SK-N-SH (cell line): ENCODE measurements at regions not wholly inside any gene's neighbourhood (a gene's known extent, or its start where the extent isn't known, plus 50 kb on each side); places are given as distances from the start of the nearest gene placed in this dataset.

Source experiments
- CTCF ChIP-seq: fragments of 200-600 bp; sonication (generic); IDR thresholded peaks from 2 replicates; pipeline ENCODE4 v1.6.1; 2017; ENCODE audit warnings: antibody characterized with exemption, mild to moderate bottlenecking, moderate library complexity
- FOXM1 ChIP-seq: IDR thresholded peaks from 2 replicates; pipeline ENCODE4 v1.4.0; 2012; ENCODE audit warnings: low read depth, mild to moderate bottlenecking
- MXI1 ChIP-seq: IDR thresholded peaks from 2 replicates; pipeline ENCODE4 v1.6.1; 2012; ENCODE audit warnings: mild to moderate bottlenecking, low read depth, low read length, improper control_type of control experiment
- PBX3 ChIP-seq: IDR thresholded peaks from 2 replicates; pipeline ENCODE4; 2012
- POLR2AphosphoS5 ChIP-seq: IDR thresholded peaks from 2 replicates; pipeline ENCODE4 v1.6.1; 2012; ENCODE audit warnings: low read depth, low read length
- SMC3 ChIP-seq: IDR thresholded peaks from 2 replicates; pipeline ENCODE4 v1.6.1; 2012; ENCODE audit warnings: low read depth, low read length, improper control_type of control experiment
- TEAD4 ChIP-seq: IDR thresholded peaks from 2 replicates; pipeline ENCODE4 v1.4.0; 2012; ENCODE audit warnings: mild to moderate bottlenecking, borderline replicate concordance; ENCODE audit not compliant: insufficient read depth
- TF ChIP-seq, protein P1 (sequence below): IDR thresholded peaks from 2 replicates; pipeline ENCODE4 v1.6.1; 2012; ENCODE audit warnings: mild to moderate bottlenecking, low read depth, low read length, moderate library complexity

- no peak for TF ChIP-seq CTCF
- no peak for TF ChIP-seq POLR2AphosphoS5
- no peak for TF ChIP-seq TEAD4
- TF ChIP-seq FOXM1, result no peak
- no peak for TF ChIP-seq PBX3
- TF ChIP-seq MXI1, result no peak
- TF ChIP-seq SMC3, result no peak
- TF ChIP-seq, protein P1, sequence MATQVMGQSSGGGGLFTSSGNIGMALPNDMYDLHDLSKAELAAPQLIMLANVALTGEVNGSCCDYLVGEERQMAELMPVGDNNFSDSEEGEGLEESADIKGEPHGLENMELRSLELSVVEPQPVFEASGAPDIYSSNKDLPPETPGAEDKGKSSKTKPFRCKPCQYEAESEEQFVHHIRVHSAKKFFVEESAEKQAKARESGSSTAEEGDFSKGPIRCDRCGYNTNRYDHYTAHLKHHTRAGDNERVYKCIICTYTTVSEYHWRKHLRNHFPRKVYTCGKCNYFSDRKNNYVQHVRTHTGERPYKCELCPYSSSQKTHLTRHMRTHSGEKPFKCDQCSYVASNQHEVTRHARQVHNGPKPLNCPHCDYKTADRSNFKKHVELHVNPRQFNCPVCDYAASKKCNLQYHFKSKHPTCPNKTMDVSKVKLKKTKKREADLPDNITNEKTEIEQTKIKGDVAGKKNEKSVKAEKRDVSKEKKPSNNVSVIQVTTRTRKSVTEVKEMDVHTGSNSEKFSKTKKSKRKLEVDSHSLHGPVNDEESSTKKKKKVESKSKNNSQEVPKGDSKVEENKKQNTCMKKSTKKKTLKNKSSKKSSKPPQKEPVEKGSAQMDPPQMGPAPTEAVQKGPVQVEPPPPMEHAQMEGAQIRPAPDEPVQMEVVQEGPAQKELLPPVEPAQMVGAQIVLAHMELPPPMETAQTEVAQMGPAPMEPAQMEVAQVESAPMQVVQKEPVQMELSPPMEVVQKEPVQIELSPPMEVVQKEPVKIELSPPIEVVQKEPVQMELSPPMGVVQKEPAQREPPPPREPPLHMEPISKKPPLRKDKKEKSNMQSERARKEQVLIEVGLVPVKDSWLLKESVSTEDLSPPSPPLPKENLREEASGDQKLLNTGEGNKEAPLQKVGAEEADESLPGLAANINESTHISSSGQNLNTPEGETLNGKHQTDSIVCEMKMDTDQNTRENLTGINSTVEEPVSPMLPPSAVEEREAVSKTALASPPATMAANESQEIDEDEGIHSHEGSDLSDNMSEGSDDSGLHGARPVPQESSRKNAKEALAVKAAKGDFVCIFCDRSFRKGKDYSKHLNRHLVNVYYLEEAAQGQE, result no peak
Measured at GRCh38 chr3:89983449-89983848, 876.0 kb downstream of the EPHA3 start.
